ENCODE measurements at regions not wholly inside any gene's neighbourhood (a gene's known extent, or its start where the extent isn't known, plus 50 kb on each side); places are given as distances from the start of the nearest gene placed in this dataset.

GRCh38 chr1:168825820-168826219 is 96.8 kb upstream of the DPT start:
- no peak for DNase-seq

GRCh38 chr1:168826269-168826668 is 97.3 kb upstream of the DPT start:
- Histone ChIP-seq H3K4me3 (ENCODE audit: low read length) (no peak overlapping the region), H3K4me1 (ENCODE audit: control insufficient read depth, insufficient read depth, low read length) (no peaks in the 10 kb centered on the region), H3K27me3 (ENCODE audit: control insufficient read depth, insufficient read depth, low read length) (no peaks in the 10 kb centered on the region), H3K27ac (ENCODE audit: low read length) (no peak overlapping the region), H3K9me3 (ENCODE audit: control insufficient read depth, low read depth, low read length) (no peaks in the 10 kb centered on the region), H3K36me3 (ENCODE audit: control insufficient read depth, insufficient read depth, low read length) (no peaks in the 10 kb centered on the region)
- no peak for DNase-seq
- WGBS (ENCODE audit: insufficient coverage, low lambda C conversion rate), result no CpG with 5 or more reads among the region's 3 CpGs

More at GRCh38 chr1:168825820-168826219, 96.8 kb upstream of the DPT start:
- H3K36me3 ChIP-seq (ENCODE audit: control insufficient read depth, insufficient read depth, low read length), result no peaks in the 10 kb centered on the region
- H3K9me3 ChIP-seq (ENCODE audit: control insufficient read depth, low read depth, low read length), result no peaks in the 10 kb centered on the region
- H3K4me1 ChIP-seq (ENCODE audit: control insufficient read depth, insufficient read depth, low read length), result no peaks in the 10 kb centered on the region
- H3K27me3 ChIP-seq (ENCODE audit: control insufficient read depth, insufficient read depth, low read length), result no peaks in the 10 kb centered on the region
- no peak overlapping the region for H3K4me3 ChIP-seq (ENCODE audit: low read length)
- no CpG with 5 or more reads among the region's 3 CpGs for whole genome bisulfite sequencing (ENCODE audit: insufficient coverage, low lambda C conversion rate)
- no peak overlapping the region for H3K27ac ChIP-seq (ENCODE audit: low read length)

GRCh38 chr1:168827557-168827956 is 98.6 kb upstream of the DPT start:
- WGBS (ENCODE audit: insufficient coverage, low lambda C conversion rate), result no CpG with 5 or more reads among the region's 2 CpGs
- H3K4me3 ChIP-seq (ENCODE audit: low read length), result no peak overlapping the region
- H3K27ac ChIP-seq (ENCODE audit: low read length), result no peak overlapping the region
- H3K36me3 ChIP-seq (ENCODE audit: control insufficient read depth, insufficient read depth, low read length), result no peaks in the 10 kb centered on the region
- H3K4me1 ChIP-seq (ENCODE audit: control insufficient read depth, insufficient read depth, low read length), result peaks cover 6% of the 10 kb centered on the region
- no peak for DNase-seq
- H3K9me3 ChIP-seq (ENCODE audit: control insufficient read depth, low read depth, low read length), result no peaks in the 10 kb centered on the region
- H3K27me3 ChIP-seq (ENCODE audit: control insufficient read depth, insufficient read depth, low read length), result no peaks in the 10 kb centered on the region

GRCh38 chr1:168829876-168830275 is 100.9 kb upstream of the DPT start:
- H3K27me3 ChIP-seq (ENCODE audit: control insufficient read depth, insufficient read depth, low read length), result no peaks in the 10 kb centered on the region
- H3K27ac ChIP-seq (ENCODE audit: low read length), result no peak overlapping the region
- H3K9me3 ChIP-seq (ENCODE audit: control insufficient read depth, low read depth, low read length), result no peaks in the 10 kb centered on the region
- H3K4me3 ChIP-seq (ENCODE audit: low read length), result no peak overlapping the region
- no peak for DNase-seq
- H3K4me1 ChIP-seq (ENCODE audit: control insufficient read depth, insufficient read depth, low read length), result peaks cover 21% of the 10 kb centered on the region
- H3K36me3 ChIP-seq (ENCODE audit: control insufficient read depth, insufficient read depth, low read length), result no peaks in the 10 kb centered on the region

- DNase-seq, result no peak
- Histone ChIP-seq H3K36me3 (ENCODE audit: control insufficient read depth, insufficient read depth, low read length) (no peaks in the 10 kb centered on the region), H3K27me3 (ENCODE audit: control insufficient read depth, insufficient read depth, low read length) (no peaks in the 10 kb centered on the region), H3K4me3 (ENCODE audit: low read length) (no peak overlapping the region), H3K4me1 (ENCODE audit: control insufficient read depth, insufficient read depth, low read length) (peaks cover 25% of the 10 kb centered on the region), H3K9me3 (ENCODE audit: control insufficient read depth, low read depth, low read length) (no peaks in the 10 kb centered on the region), H3K27ac (ENCODE audit: low read length) (no peak overlapping the region)
- WGBS (ENCODE audit: insufficient coverage, low lambda C conversion rate), result no CpG with 5 or more reads among the region's 2 CpGs
Measured at GRCh38 chr1:168830562-168830961, 101.6 kb upstream of the DPT start.

GRCh38 chr1:168832661-168833060 is 103.7 kb upstream of the DPT start:
- H3K9me3 ChIP-seq (ENCODE audit: control insufficient read depth, low read depth, low read length), result peaks cover 8% of the 10 kb centered on the region
- H3K27ac ChIP-seq (ENCODE audit: low read length), result peak overlapping the region; percentile 90
- no peaks in the 10 kb centered on the region for H3K27me3 ChIP-seq (ENCODE audit: control insufficient read depth, insufficient read depth, low read length)
- no CpG with 5 or more reads among the region's 2 CpGs for WGBS (ENCODE audit: insufficient coverage, low lambda C conversion rate)
- H3K4me3 ChIP-seq (ENCODE audit: low read length), result no peak overlapping the region
- H3K36me3 ChIP-seq (ENCODE audit: control insufficient read depth, insufficient read depth, low read length), result no peaks in the 10 kb centered on the region
- peaks cover 34% of the 10 kb centered on the region for H3K4me1 ChIP-seq (ENCODE audit: control insufficient read depth, insufficient read depth, low read length)
- peak in 1 of 2 donors; percentile 34 for DNase-seq

- no peak overlapping the region for H3K4me3 ChIP-seq (ENCODE audit: low read length)
- DNase-seq, result peak; percentile 35 to 81
- H3K27ac ChIP-seq (ENCODE audit: low read length), result peak overlapping the region; percentile 90
- WGBS (ENCODE audit: insufficient coverage, low lambda C conversion rate), result no CpG with 5 or more reads among the region's 1 CpG
- peaks cover 8% of the 10 kb centered on the region for H3K9me3 ChIP-seq (ENCODE audit: control insufficient read depth, low read depth, low read length)
- H3K4me1 ChIP-seq (ENCODE audit: control insufficient read depth, insufficient read depth, low read length), result peaks cover 34% of the 10 kb centered on the region
- H3K36me3 ChIP-seq (ENCODE audit: control insufficient read depth, insufficient read depth, low read length), result no peaks in the 10 kb centered on the region
- H3K27me3 ChIP-seq (ENCODE audit: control insufficient read depth, insufficient read depth, low read length), result no peaks in the 10 kb centered on the region
Measured at GRCh38 chr1:168833362-168833761, 104.4 kb upstream of the DPT start.

- no peaks in the 10 kb centered on the region for H3K27me3 ChIP-seq (ENCODE audit: control insufficient read depth, insufficient read depth, low read length)
- no peak overlapping the region for H3K4me3 ChIP-seq (ENCODE audit: low read length)
- no peaks in the 10 kb centered on the region for H3K36me3 ChIP-seq (ENCODE audit: control insufficient read depth, insufficient read depth, low read length)
- no CpG with 5 or more reads among the region's 4 CpGs for WGBS (ENCODE audit: insufficient coverage, low lambda C conversion rate)
- H3K27ac ChIP-seq (ENCODE audit: low read length), result peak overlapping the region; percentile 90
- H3K9me3 ChIP-seq (ENCODE audit: control insufficient read depth, low read depth, low read length), result peaks cover 8% of the 10 kb centered on the region
- DNase-seq, result no peak
- H3K4me1 ChIP-seq (ENCODE audit: control insufficient read depth, insufficient read depth, low read length), result peaks cover 34% of the 10 kb centered on the region
Measured at GRCh38 chr1:168833801-168834224, 104.8 kb upstream of the DPT start.

GRCh38 chr1:168834225-168834872 is 105.3 kb upstream of the DPT start:
- Histone ChIP-seq H3K4me3 (ENCODE audit: low read length) (no peak overlapping the region), H3K9me3 (ENCODE audit: control insufficient read depth, low read depth, low read length) (peaks cover 8% of the 10 kb centered on the region), H3K27ac (ENCODE audit: low read length) (peak overlapping the region; percentile 90), H3K4me1 (ENCODE audit: control insufficient read depth, insufficient read depth, low read length) (peaks cover 34% of the 10 kb centered on the region), H3K27me3 (ENCODE audit: control insufficient read depth, insufficient read depth, low read length) (no peaks in the 10 kb centered on the region), H3K36me3 (ENCODE audit: control insufficient read depth, insufficient read depth, low read length) (no peaks in the 10 kb centered on the region)
- WGBS (ENCODE audit: insufficient coverage, low lambda C conversion rate), result no CpG with 5 or more reads among the region's 2 CpGs
- peak; percentile 75 to 93 for DNase-seq

- WGBS (ENCODE audit: insufficient coverage, low lambda C conversion rate), result no CpG with 5 or more reads among the region's 1 CpG
- H3K4me1 ChIP-seq (ENCODE audit: control insufficient read depth, insufficient read depth, low read length), result peaks cover 34% of the 10 kb centered on the region
- peak; percentile 53 to 85 for DNase-seq
- peaks cover 8% of the 10 kb centered on the region for H3K9me3 ChIP-seq (ENCODE audit: control insufficient read depth, low read depth, low read length)
- H3K36me3 ChIP-seq (ENCODE audit: control insufficient read depth, insufficient read depth, low read length), result no peaks in the 10 kb centered on the region
- peak overlapping the region; percentile 57 for H3K27ac ChIP-seq (ENCODE audit: low read length)
- H3K27me3 ChIP-seq (ENCODE audit: control insufficient read depth, insufficient read depth, low read length), result no peaks in the 10 kb centered on the region
- no peak overlapping the region for H3K4me3 ChIP-seq (ENCODE audit: low read length)
Measured at GRCh38 chr1:168835176-168835575, 106.2 kb upstream of the DPT start.

GRCh38 chr1:168835791-168836190 is 106.8 kb upstream of the DPT start:
- DNase-seq, result peak in 1 of 2 donors; percentile 20
- Histone ChIP-seq H3K36me3 (ENCODE audit: control insufficient read depth, insufficient read depth, low read length) (no peaks in the 10 kb centered on the region), H3K27ac (ENCODE audit: low read length) (peak overlapping the region; percentile 57), H3K4me3 (ENCODE audit: low read length) (no peak overlapping the region), H3K4me1 (ENCODE audit: control insufficient read depth, insufficient read depth, low read length) (peaks cover 34% of the 10 kb centered on the region), H3K9me3 (ENCODE audit: control insufficient read depth, low read depth, low read length) (peaks cover 8% of the 10 kb centered on the region), H3K27me3 (ENCODE audit: control insufficient read depth, insufficient read depth, low read length) (no peaks in the 10 kb centered on the region)
- WGBS (ENCODE audit: insufficient coverage, low lambda C conversion rate), result no CpG with 5 or more reads among the region's 2 CpGs

Measured in large intestine (tissue), 3 donors.